ENCODE measurements at regions not wholly inside any gene's neighbourhood (a gene's known extent, or its start where the extent isn't known, plus 50 kb on each side); places are given as distances from the start of the nearest gene placed in this dataset.

DNA sequence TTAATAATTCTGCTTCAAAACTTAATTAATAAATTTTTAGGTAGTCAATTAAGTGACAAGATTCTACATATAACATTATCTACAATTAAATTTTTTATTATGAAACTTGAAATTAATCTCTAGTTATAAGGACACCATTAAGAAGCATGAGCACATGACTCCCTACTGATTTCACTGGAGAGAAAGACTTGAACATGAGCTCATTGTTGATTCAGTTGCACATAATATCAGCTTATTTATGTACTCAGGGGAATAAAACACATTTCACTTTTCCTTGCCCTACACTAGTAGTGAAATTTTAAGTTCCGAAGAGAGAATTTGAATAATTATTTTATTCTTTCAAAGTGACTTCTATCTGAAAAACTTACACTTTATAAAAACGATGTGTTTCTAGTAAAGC lies 370.2 kb upstream of the EPHA7 start:
- H3K9me3 ChIP-seq, result no peaks in the 10 kb centered on the region
- H3K4me1 ChIP-seq, result peaks cover 2% of the 10 kb centered on the region
- no peaks in the 10 kb centered on the region for H3K27me3 ChIP-seq
- 59 to 71% methylated on average over 2 of the region's 2 CpGs for WGBS, 2 donors
- intact Hi-C loops (cut with DNase I; ENCODE audit: low total_unique reads), result no loop called here
- no peaks in the 10 kb centered on the region for H3K36me3 ChIP-seq (ENCODE audit: low read depth, missing control alignments)
- TF ChIP-seq, protein P1, sequence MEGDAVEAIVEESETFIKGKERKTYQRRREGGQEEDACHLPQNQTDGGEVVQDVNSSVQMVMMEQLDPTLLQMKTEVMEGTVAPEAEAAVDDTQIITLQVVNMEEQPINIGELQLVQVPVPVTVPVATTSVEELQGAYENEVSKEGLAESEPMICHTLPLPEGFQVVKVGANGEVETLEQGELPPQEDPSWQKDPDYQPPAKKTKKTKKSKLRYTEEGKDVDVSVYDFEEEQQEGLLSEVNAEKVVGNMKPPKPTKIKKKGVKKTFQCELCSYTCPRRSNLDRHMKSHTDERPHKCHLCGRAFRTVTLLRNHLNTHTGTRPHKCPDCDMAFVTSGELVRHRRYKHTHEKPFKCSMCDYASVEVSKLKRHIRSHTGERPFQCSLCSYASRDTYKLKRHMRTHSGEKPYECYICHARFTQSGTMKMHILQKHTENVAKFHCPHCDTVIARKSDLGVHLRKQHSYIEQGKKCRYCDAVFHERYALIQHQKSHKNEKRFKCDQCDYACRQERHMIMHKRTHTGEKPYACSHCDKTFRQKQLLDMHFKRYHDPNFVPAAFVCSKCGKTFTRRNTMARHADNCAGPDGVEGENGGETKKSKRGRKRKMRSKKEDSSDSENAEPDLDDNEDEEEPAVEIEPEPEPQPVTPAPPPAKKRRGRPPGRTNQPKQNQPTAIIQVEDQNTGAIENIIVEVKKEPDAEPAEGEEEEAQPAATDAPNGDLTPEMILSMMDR (IDR thresholded peaks at IDR 0.05), result no peak
- TF ChIP-seq POLR2A (IDR thresholded peaks at IDR 0.05), result no peak
- H3K4me3 ChIP-seq, result no peak overlapping the region
- H3K27ac ChIP-seq, result no peak overlapping the region
- no peak for DNase-seq

DNA sequence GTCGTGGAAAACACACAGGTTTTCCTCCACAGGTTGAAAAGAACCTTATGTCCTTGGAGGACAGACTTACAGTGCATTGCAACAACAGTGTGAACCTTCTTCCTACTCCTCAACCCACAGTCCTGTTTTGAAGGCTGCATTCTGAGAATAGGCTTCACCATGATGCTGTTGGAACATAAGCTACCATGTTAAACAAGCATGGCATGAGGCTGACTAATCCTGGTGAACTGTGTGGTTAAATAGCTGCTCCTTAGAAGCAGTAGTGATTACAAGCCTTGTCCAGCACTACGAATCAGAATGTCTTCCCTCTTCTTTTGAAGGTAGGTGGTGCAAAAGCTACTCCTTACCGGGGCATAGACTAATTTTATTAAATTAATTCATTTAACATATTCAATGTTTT lies 368.5 kb upstream of the EPHA7 start:
- TF ChIP-seq POLR2A (IDR thresholded peaks at IDR 0.05), result no peak
- TF ChIP-seq, protein P1 (IDR thresholded peaks at IDR 0.05), result no peak
- H3K27ac ChIP-seq, result no peak overlapping the region
- intact Hi-C loops (cut with DNase I; ENCODE audit: low total_unique reads), result no loop called here
- peaks cover 3% of the 10 kb centered on the region for H3K4me1 ChIP-seq
- H3K36me3 ChIP-seq (ENCODE audit: low read depth, missing control alignments), result no peaks in the 10 kb centered on the region
- WGBS, 2 donors, result 71 to 80% methylated on average over 3 of the region's 3 CpGs
- no peaks in the 10 kb centered on the region for H3K9me3 ChIP-seq
- H3K4me3 ChIP-seq, result no peak overlapping the region
- DNase-seq, result no peak
- H3K27me3 ChIP-seq, result no peaks in the 10 kb centered on the region

DNA sequence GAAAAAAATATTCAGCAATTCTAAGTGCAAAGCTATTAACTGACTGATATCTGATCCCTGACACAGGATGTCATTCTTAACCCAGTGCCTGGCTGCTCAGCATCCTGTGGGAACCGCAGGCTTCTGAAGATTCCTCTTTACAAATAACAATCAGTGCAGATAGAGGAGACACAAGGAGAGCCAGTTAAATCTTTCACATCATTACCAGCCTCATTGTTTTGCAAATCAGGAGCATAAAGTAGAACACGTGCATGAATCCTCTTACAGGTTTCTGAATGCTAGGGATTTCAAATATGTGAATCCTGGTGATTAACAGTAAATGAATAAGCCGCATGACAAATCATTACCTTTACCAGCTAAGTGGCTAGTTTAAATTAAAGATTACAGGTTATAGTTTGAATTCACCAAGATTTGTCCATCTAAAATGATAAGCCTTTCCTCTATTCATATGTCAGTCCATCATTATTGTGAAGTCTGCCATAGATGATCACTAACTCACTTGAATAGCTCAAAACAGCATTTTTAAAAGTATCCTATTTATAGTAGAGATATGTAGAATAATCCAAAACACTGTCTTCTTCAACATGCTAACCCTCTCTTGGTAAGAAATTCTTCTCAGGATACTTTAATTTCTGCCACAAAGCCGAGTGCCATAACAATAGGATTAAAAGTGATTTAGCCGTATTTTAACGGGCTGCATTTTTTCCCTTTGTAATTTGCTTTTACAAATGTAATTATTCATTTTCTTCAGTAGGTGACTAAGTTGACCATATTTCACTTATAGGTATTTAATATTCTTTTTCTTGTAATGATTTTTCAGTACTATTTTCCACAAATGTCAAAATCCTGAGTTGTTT lies 367.3 kb upstream of the EPHA7 start:
- Histone ChIP-seq H3K36me3 (ENCODE audit: low read depth, missing control alignments) (no peaks in the 10 kb centered on the region), H3K4me1 (peaks cover 3% of the 10 kb centered on the region), H3K9me3 (no peaks in the 10 kb centered on the region), H3K27ac (no peak overlapping the region), H3K27me3 (no peaks in the 10 kb centered on the region), H3K4me3 (no peak overlapping the region)
- TF ChIP-seq POLR2A (IDR thresholded peaks at IDR 0.05), result no peak
- TF ChIP-seq, protein P1 (IDR thresholded peaks at IDR 0.05), result no peak
- DNase-seq, result no peak
- intact Hi-C loops (cut with DNase I; ENCODE audit: low total_unique reads), result no loop called here
- 71 to 72% methylated on average over 6 of the region's 6 CpGs for WGBS, 2 donors

DNA sequence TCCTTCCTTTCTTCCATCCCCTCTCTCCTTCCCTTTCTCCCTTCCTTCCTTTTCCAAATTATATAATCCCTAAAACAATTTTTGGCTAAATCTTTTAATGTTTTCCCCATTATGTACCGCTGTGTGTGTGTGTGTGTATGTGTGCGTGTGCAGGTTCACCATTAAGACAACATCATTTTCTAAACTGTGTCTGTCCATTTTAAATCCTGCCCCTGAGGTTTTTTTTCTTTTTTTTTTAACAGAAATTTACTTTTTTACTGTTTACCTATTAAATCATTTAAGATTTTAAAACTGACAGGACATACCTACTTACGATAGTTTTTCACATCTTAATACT lies 366.3 kb upstream of the EPHA7 start:
- 76 to 80% methylated on average over 3 of the region's 3 CpGs for WGBS, 2 donors
- intact Hi-C loops (cut with DNase I; ENCODE audit: low total_unique reads), result no loop called here
- Histone ChIP-seq H3K27ac (peak overlapping the region in 1 of 2 donors; percentile 6), H3K4me3 (peak overlapping the region in 1 of 2 donors; percentile 15), H3K27me3 (no peaks in the 10 kb centered on the region), H3K4me1 (peaks cover 3% of the 10 kb centered on the region), H3K36me3 (ENCODE audit: low read depth, missing control alignments) (no peaks in the 10 kb centered on the region), H3K9me3 (no peaks in the 10 kb centered on the region)
- no peak for DNase-seq
- TF ChIP-seq, protein P1 (IDR thresholded peaks at IDR 0.05), result no peak
- TF ChIP-seq POLR2A (IDR thresholded peaks at IDR 0.05), result no peak
